ENCODE measurements at regions not wholly inside any gene's neighbourhood (a gene's known extent, or its start where the extent isn't known, plus 50 kb on each side); places are given as distances from the start of the nearest gene placed in this dataset.

DNA sequence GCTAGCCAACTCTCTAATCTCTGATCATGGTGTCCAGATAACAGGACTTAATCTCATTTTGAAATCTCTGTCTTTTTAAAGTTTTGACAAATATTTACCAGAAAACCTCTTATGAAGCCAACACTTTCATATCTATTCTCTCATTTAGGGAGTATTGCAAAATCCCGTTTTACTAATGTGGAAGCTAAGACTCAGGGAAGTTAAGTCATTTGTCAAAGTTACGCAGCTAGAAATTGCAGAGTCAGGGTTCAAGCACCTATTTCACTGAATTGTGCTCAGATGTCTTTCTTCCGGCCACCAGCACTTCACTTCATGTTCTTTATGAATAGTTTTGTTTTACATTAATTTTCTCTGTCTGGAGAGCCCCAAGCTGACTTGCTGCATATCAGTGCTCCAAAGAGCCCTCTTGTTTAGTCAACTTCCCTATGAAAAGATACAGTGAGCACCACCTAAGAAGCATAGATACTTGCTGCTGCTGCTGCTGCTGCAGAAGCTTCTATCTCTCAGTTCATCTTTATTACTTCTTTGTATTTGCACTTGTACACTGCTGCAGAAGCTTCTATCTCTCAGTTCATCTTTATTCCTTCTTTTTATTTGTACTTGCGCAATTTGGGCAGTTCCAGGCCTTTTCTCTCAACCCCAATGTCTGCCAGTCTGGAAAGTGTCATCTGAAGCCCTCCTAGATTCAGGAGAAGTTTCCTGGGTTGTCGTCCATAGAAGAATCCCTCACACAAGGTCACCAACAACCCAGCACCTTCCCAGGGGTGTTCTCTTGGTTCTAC, 329.7 kb downstream of the MAFB start:
- no peak for DNase-seq

DNA sequence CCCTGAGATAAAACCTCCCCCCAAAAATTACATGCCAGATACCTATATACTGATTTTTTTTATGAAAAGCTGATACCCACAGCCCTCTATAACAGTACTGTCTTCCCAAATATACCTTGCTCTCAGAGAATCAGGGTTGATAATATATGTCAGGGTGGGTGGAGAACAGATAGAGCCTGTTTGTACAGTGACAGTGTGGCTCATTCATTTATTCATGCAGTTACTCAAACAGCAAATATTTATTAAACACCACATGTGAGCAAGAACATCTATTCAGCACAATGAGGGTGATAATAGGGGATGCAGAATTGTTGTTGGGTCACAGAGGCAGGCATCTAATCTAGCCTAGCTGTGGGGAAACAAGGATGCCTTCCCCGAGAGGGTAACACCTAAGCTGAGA, 334.2 kb downstream of the MAFB start:
- DNase-seq: no peak

DNA sequence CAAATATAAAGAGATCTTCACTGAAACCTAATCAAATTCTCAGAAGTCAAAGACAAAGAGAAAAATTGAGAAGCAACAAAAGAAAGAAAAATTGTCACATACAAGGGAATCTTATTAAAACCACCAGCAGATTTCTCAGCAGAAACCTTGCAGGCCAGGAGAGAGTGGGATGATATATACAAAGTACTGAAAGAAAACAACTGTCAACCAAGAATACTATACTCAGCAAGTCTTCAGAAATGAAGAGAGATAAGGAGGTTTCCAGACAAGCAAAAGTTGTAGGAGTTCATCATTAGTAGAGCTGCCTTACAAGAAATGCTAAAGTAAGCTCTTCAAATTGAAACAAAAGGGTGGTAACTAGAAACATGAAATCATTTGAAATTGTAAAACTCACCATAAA, 345.6 kb downstream of the MAFB start:
- no peak for DNase-seq

DNA sequence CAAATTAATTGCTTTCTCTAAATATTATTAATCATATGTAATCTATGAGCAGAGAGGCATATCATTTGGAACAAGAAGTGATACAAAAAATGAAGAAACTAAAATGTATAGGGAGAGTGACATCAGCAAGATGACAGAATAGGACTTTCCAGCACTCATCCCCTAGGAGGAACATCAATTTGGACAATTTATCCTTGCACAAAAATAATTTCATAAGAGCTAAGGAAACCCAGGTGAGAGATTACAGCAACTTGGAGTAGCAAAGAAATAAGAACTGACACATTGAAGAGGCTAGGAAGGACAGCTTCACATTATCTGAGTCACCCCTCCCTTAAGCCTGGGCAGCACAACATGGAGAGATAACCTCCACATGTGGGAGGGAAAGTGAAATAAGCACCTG, 347.5 kb downstream of the MAFB start:
- DNase-seq: no peak

DNA sequence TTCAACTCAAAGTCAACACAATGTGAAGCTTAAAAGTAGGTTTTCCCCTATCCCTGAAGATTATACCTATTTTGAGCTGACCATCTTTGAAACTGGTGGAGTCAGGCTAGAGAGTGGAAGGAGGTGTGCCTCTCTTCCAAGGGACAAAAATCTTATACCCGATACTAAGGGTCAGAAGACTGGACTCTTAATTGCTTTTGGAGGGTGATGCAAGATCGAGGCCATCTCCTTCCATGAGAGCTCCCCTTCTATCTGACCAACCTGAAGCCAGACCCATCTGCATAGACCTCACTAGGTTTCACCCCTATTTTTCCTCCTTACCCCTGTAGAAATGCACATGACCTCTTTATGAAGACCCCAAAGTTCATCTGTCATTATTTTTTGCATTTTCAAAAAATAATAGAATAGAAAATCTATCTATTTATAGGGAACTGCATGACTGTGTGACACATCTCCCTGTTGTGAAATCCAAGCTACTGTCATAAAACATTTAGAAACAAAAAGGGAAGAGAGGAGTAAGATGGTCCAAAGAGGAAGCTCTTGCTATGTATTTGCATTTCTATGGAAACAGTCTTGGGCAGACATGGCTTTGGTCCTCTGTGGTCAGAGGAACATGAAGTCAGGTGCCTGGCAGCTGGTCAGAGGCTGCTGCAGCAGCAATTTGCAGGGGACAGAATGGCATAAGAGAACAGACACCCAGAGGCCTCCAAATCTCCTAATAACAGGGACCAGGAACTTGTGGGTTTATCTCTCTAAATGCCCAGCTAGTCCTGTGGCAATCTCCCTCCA, 349.2 kb downstream of the MAFB start:
- DNase-seq: peak; percentile 25

DNA sequence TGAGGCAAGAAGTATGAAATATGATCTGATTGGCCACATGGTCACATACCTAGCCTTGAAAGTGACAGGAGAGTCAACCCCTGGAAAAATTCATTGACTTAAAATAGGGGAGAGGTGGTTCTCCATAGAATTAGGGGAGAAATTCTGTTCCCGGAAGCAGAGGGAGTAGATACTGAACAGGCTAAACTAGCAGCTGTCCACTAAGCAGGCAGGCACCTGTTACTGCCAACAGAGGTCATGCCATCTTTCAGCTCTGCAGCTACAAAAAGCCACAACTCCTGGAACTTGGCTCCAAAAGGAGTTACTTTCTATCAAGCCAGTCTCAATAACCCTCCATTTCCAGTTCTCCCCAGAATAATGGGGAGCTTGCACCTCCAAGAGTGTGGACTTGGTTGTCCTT, 352.5 kb downstream of the MAFB start:
- no peak for DNase-seq

DNA sequence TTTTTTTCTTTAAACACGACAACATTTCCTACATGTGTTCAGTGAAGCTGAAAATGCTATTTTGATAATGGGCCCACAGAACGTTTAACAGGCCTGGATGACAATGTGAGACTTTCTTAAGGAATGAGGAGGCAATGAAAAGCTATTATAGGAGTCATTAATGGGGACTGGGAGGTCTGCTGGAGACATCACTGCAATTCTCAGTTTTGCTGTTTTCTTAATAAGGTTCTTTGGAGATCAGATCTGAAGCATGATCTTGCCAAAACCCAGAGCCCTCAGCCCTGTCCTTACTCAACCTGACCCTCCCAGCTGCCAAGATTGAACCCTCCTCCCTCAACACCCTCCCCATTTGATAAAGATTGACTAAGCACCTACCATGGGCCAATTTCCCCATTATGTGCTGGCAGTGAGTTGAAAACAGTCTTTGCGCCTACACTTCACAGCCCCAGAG, 353.1 kb downstream of the MAFB start:
- no peak for DNase-seq

DNA sequence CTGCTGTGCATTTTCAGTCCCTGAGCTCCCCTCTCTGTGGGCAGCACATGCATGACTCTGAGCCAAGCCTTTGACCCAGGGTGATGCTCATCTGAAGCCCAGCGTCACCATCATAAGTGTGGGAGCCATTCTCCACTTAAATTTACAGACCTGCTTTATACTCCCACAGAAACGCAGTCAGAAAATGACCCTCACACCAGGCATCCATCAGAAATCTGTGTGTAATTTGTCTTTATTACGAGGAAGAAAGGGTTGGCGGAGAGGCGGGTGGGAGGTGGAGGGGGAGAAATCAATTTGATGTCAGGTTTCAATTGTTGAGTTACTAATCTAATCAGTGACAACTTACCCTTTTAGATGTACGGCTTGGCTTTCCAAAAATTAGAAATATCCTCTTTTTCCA, 353.6 kb downstream of the MAFB start:
- DNase-seq: no peak

DNA sequence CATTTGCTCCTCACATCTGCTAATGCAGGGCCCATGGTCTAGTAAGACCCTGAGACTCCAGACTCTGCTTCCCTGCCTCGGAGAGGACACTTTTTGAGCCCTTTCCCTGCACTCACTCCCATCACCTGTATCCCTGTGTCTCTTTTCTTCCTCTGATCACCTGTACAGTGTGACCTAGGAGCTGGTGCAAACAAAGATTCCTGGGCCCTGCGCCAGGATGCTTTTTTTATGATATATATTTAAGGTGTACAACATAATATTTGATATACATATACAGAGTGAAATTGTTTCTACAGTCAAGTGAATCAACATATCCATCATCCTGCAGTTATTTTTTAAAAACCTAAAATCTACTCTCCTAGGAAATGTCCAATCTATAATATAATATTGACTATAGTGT, 355.4 kb downstream of the MAFB start:
- no peak for DNase-seq

DNA sequence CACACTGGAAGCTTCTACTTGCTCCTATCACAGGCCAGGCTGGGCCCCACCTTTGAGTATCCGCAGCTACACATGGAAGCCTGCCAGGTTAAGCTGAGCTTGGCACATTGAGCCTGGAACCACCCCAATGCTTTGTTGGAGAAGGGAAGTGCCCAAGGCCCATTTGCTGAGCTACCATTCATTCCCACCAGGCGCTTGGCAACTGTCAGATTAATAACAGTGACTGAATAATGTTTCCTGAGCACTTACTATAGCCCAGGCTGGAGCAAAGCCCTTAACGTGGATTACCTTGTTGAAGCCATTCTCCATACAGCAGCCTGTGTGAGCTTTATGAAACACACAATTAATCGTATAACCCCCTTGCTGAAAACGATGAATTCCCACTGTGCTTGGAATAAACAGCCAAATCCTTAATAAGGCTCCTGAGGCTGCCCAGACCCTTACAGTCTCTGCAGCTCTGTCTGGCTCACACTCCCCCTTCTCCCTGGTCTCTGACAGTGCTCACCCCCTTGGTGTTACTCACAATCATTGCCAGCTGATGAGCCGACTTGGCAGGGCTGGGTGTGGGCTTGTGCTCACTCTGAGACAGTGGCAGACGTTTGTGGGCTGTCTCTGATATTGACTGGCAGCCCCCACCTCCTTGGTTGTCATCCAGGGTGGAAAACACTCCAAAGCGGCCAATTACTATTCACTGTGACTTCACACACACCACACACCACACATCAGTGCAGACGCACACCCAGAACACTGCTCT, 357.1 kb downstream of the MAFB start:
- no peak for DNase-seq

DNA sequence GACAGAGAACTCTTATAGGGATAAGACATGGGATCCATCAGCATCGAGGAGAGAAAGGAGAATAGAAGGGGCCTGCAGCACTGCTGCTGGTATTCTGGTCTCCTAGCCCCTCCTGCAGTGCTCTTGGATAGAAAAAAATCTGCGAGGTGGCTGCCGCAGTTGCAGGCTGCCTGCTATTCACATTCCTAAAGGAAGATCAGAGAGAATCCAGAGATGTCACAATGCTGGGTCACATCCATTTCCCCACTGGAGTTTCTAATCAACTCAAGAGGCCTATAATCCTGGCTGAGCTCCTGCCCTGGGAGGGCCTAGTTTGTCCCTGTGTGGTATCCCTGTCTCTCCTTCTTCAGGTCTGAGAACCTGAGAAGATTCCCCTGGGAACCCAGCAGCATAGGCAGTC, 357.8 kb downstream of the MAFB start:
- no peak for DNase-seq

DNA sequence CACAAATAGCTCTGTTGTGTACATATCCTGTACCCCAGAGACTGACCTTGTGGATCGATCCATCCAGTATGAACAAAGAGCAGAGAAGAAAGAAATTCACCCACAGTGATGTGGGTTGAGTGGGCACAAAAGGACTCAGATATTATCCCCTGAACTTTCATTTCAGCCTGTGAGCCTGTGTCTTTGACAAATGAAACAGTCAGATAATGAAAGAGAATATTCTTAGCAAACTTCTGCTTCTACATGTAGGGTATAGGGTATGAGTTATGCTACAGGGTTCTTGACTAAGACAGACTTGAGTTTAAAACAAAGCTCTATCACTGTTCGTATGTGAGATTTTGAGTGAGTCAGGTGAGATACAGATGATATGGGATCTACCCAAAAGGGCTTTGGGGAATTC, 359.7 kb downstream of the MAFB start:
- DNase-seq: no peak

DNA sequence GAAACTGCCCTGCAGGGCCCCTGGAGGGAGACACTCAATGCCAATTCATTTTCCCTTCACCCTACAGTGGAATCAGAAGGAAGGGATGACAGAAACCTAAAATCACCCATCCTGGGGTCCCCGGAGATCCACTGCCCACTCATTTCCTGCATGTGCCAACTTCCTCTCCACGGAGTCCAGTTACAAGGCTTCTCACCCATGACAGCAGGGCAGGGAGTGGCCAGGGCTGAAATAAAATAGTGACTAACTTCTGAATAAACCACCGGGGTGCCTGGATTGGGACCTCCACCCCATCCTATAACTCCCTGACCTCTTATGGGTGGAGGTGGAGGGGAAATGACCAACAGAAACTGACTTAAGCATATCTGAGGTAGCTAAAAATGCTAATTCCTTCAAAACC, 362.3 kb downstream of the MAFB start:
- DNase-seq: no peak

DNA sequence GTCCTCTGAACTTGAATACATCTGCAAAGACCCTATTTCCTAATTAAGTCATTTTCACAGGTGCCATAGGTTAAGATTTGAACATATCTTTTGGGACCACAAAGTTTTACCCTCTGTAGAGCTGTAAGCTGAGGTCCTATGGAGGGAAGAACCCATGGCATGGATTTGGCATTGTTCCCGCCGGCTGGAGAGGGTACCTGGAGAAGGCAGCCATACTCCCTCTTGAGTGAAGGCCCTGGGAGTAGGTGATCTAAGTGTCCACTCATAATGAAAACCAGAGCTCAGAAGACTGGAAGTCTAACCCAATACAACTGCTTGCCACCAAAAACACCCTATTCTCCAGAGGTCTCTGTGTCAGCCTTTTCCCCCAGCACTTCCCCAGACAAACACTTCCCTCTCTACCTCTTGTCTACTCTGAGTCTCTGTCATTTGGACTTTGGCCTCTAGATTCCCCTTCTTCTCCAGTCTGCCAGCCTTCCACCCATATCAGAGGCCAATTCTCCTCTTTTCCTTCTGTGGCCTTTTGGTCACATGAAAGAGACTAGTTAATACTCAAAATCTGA, 363.9 kb downstream of the MAFB start:
- no peak for DNase-seq

DNA sequence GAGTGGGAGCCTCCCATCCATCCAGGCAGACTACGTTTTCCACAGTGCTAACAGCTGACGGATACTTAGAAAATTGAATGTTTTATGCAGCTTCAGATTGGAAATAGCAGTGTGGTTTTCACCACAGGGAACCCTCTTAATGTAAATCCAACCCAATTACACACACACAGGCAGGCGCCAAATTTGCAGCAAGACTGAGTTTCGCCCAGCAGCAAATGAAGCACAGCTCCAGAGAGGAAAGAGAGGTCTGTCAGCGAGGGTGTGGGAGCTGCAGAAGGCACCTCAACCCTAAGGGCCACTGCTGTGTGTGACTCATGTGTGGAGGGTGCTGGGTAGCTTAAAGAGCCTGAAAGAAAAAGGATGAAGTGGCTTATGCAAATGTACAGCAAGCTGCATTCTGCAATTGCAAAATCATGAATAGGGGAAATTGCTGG, 365.7 kb downstream of the MAFB start:
- DNase-seq: peak; percentile 3

DNA sequence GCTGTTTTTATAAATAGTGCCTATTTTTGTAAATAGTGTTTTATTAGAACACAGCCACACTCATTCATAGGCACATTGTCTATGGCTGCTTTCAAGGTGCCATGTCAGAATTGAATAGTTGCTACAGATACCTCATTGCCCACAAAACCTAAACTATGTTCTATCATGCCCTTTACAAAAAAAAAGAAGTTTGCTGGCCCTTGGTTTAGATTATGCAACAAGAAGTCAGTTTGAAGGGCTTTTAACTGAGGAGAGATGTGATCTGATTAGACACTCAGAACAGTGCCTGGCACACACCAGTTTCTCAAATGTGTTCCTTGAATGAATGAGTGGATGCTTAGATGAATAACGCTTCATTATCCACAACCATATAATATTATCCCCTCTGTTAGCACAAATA, 366.1 kb downstream of the MAFB start:
- no peak for DNase-seq

DNA sequence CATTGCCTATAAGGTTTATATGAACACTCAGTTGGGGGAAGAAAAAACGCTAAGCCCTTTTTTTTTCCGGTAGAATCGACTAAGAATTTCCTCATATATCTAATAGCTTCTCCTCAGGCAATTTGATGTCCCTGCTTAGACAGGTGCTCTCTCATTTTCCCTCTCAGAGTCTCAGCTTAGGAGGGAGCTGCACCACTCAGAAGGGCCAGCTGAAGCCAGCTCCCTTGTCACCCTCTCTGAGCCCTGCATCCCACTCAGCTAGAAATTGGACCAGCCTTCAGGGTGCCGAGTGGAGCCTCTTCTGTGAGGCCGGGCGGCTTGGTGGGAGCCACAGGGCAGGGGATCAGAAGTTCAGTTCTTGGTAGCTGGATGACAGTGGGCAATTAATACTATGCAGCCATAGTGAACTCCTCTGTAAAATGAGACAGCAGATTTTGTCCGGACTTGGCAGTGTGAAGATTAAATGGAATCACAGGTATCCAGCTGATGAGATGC, 368.5 kb downstream of the MAFB start:
- no peak for DNase-seq

DNA sequence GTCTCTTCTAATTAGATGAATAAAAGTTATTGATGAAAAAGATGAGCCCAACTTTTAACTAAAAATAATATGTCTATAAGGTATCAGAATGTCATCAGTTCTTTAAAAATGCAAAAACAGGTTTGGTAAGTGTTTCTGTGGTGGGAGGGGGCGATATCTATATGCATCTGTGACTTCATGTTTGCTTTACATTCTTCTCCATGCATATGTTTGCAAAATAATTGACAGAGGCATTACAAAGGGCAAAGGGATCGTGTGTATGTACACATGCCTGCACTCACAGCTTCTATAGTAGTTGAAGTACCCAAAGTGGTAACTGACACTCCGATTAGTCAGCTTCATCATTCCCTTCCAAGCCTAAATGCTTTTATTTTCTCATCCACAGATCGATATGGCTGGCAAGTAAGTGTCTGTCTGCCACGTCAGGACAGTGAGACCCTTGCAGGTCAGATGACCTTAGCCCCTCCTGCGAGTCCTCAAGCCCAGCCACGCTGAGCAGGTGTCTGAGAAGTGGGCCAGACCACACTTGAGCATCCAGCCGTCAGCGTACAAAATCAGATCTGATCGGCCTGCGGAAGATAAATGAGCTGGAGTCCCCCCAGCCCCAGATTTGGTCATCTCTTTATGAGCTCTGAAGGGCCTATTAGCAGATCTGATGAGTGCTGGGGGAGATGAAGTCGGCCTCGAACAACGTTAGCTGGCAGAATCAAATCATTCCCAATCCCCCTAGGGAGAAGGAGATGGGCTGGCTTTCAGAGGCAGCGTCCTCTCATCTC, 369.1 kb downstream of the MAFB start:
- no peak for DNase-seq

DNA sequence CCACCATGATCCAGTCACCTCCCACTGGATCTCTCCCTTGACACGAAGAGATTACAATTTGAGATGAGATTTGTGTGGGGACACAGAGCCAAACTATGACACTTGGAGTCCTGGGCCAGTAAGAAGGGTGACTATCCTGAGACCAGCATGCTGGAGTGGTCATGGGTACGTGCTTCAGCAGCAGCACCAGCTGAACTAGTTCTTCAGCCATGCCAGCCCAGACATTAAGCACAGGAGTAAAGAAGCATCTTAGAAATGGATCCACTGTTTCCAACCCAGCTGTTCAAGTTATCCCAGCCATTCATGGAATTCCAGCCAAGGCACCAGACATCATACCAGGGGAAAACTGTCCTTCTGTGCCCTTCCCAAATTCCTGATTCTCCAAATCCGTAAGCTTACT, 370.0 kb downstream of the MAFB start:
- no peak for DNase-seq

DNA sequence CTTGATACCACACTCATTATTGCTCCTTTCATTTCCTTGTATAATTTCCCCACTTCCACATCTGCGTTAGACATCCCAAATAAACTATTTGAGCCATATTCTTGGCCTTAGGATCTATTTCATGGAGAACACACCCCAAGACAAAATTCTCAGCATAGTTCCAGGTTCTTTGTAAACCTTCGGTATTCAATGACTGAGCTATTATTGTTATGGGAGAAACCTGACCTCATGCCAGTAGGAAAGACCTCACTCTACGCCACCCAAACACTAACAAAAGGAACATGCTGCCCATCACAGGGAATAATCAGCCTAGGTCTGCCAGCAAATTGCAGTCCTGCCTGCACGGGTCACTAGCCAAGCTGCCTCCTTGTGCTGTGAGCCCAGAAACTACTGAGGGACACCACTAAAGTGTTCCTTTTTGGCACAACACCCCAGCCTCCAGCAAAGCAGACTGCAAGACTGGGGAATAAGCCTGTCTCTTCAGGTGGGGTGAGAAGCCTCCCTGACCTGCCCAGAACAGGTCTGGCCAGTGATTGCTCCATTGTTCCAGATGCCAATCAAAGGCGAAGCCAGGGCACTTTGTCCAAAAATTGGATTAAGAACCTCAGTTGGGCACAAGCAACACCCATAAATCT, 371.8 kb downstream of the MAFB start:
- DNase-seq: no peak

DNA sequence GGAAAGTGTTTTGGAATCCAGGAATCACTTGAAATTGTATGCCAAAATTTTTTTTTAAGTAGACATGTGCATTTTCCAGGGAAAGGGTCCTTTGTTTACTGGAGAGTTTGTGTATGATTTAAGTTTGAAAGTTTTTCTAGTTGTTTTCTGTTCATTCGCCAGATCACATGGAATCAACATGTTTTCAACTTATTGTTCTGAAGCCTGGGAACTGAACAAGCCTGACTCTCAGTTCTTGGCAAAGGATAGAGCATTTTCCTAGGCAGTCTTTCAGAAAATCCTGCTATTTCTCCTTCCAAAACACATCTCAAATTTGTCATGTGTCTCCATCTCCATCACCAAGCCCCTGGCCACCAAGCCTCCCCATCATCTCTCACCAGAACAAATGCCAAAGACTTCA, 374.8 kb downstream of the MAFB start:
- no peak for DNase-seq

DNA sequence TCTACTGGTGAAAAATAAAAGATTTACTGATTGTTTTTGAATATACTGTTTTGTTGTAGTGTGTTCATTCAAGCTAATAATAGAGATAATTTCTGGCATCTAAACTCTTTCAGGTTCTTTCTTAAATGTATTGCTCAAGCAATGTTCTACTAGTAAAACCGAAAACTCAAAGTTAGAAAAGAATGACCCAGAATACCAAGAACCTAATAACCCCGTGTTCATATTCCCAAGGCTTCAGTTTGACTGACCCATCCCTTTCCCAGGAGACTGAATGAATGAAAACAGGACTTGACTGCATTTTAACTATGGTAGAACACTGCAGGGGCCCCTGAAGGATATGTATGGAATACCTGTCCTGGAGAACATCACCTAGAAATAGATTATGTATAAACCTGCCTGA, 375.3 kb downstream of the MAFB start:
- no peak for DNase-seq
